Loucy (cell line): ENCODE measurements at regions not wholly inside any gene's neighbourhood (a gene's known extent, or its start where the extent isn't known, plus 50 kb on each side); places are given as distances from the start of the nearest gene placed in this dataset.

Experiments used
- H2AFZ ChIP-seq: fragments of 200-600 bp; sonication (generic); 2 replicates; pipeline ENCODE4 v1.6.0; 2016; ENCODE audit warnings: antibody characterized with exemption, mild to moderate bottlenecking, low read length, moderate library complexity
- H3F3A ChIP-seq: fragments of 200-600 bp; 2 replicates; pipeline ENCODE4 v1.6.0; 2016; ENCODE audit warnings: antibody characterized with exemption, low read depth, mild to moderate bottlenecking
- H3K27me3 ChIP-seq: fragments of 200-600 bp; sonication (generic); 2 replicates; pipeline ENCODE4 v1.6.1; 2014; ENCODE audit warnings: low read length, mild to moderate bottlenecking; ENCODE audit not compliant: insufficient read depth, poor library complexity, severe bottlenecking
- H3K36me3 ChIP-seq: fragments of 200-600 bp; sonication (generic); 2 replicates; pipeline ENCODE4 v1.6.1; 2016; ENCODE audit warnings: low read length; ENCODE audit not compliant: insufficient read depth
- H3K4me1 ChIP-seq: fragments of 200-600 bp; sonication (generic); 2 replicates; pipeline ENCODE4 v1.5.1; 2014; ENCODE audit warnings: low read length, mild to moderate bottlenecking; ENCODE audit not compliant: insufficient read depth, poor library complexity, severe bottlenecking
- H3K4me2 ChIP-seq: fragments of 200-600 bp; sonication (generic); 2 replicates; pipeline ENCODE4 v1.6.0; 2014; ENCODE audit warnings: antibody characterized with exemption, low read length, low read depth, mild to moderate bottlenecking; ENCODE audit not compliant: poor library complexity, severe bottlenecking
- H3K4me3 ChIP-seq: fragments of 200-600 bp; sonication (generic); 2 replicates; pipeline ENCODE4 v1.5.1; 2014; ENCODE audit warnings: low read length, mild to moderate bottlenecking, mixed read lengths; ENCODE audit not compliant: poor library complexity, severe bottlenecking
- H3K79me2 ChIP-seq: fragments of 200-600 bp; sonication (generic); 2 replicates; pipeline ENCODE4 v1.6.1; 2014; ENCODE audit warnings: low read length; ENCODE audit not compliant: insufficient read depth
- H3K9ac ChIP-seq: fragments of 200-600 bp; sonication (generic); 2 replicates; pipeline ENCODE4 v1.6.0; 2014; ENCODE audit warnings: mild to moderate bottlenecking, low read depth, low read length, moderate library complexity; ENCODE audit not compliant: poor library complexity, severe bottlenecking
- H3K9me2 ChIP-seq: fragments of 200-600 bp; sonication (generic); replicated peaks from 2 replicates; pipeline ENCODE4 v1.6.1; 2016; ENCODE audit warnings: low read depth, low read length, mixed read lengths
- H3K9me3 ChIP-seq: fragments of 200-600 bp; sonication (generic); 2 replicates; pipeline ENCODE4 v1.6.1; 2014; ENCODE audit warnings: mild to moderate bottlenecking, antibody characterized with exemption, low read length, low read depth; ENCODE audit not compliant: insufficient read depth
- H4K20me1 ChIP-seq: fragments of 200-600 bp; sonication (generic); 2 replicates; pipeline ENCODE4 v1.6.0; 2014; ENCODE audit warnings: antibody characterized with exemption, low read length, mild to moderate bottlenecking; ENCODE audit not compliant: insufficient read depth, poor library complexity, severe bottlenecking
- EZH2phosphoT487 ChIP-seq: fragments of 200-600 bp; IDR thresholded peaks from 2 replicates; pipeline ENCODE4 v1.6.1; 2018; ENCODE audit warnings: antibody characterized with exemption, mild to moderate bottlenecking, moderate library complexity, borderline replicate concordance
- TF ChIP-seq, protein P1 (sequence below): fragments of 200-600 bp; sonication (generic); conservative IDR thresholded peaks from 2 replicates; pipeline ENCODE4 v1.5.1; 2014; ENCODE audit warnings: mild to moderate bottlenecking, antibody characterized with exemption, low read length

DNA sequence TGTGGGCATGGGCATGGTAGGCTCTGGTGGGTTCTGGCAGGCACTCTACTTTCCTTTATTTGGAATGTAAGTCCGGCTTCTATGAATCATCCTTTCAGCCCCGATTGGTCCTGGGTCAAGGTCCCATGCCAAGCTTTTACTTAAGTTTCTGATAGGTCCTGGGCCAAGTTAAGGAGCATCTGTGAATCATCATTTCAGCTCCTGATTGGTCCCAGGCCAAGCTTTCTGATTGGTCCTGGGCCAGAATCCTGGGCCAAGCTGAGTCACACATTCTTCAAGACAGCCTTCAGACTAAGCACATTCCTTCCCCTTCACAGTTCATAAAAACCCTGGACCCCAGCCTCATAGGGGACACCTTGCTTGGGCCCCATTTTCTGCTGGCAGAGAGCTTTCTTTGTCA is 231.0 kb upstream of the EYS start:
- Histone ChIP-seq H3K4me2 (no peak overlapping the region), H3K9me2 (no peaks in the 10 kb centered on the region), H4K20me1 (no peaks in the 10 kb centered on the region), H2AFZ (no peak overlapping the region), H3K27me3 (no peaks in the 10 kb centered on the region), H3K4me3 (no peak overlapping the region), H3K9me3 (no peaks in the 10 kb centered on the region), H3K79me2 (no peaks in the 10 kb centered on the region), H3K36me3 (no peaks in the 10 kb centered on the region), H3K9ac (no peak overlapping the region), H3K4me1 (no peaks in the 10 kb centered on the region), H3F3A (no peaks in the 10 kb centered on the region)
- no peak for TF ChIP-seq EZH2phosphoT487
- TF ChIP-seq, protein P1, sequence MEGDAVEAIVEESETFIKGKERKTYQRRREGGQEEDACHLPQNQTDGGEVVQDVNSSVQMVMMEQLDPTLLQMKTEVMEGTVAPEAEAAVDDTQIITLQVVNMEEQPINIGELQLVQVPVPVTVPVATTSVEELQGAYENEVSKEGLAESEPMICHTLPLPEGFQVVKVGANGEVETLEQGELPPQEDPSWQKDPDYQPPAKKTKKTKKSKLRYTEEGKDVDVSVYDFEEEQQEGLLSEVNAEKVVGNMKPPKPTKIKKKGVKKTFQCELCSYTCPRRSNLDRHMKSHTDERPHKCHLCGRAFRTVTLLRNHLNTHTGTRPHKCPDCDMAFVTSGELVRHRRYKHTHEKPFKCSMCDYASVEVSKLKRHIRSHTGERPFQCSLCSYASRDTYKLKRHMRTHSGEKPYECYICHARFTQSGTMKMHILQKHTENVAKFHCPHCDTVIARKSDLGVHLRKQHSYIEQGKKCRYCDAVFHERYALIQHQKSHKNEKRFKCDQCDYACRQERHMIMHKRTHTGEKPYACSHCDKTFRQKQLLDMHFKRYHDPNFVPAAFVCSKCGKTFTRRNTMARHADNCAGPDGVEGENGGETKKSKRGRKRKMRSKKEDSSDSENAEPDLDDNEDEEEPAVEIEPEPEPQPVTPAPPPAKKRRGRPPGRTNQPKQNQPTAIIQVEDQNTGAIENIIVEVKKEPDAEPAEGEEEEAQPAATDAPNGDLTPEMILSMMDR = no peak

DNA sequence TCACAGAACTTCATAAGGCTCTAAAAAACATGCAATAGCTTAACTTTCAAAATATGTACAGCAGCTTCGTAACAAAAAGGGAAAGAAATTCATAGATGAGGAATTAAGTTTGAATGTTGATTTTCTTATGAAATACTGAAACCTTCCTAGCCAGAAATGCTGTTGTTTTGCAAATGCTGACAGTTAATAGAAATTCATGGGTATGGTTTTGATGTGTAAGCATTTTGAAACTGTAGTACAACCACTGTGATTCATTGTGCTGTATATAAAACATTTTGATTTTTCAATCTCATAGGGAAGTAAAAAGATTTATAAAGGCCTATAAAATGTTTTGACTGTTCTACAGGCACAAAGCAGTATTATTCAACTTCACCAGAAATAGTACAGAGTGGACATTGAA is 228.4 kb upstream of the EYS start:
- no peak overlapping the region for H3K4me2 ChIP-seq
- TF ChIP-seq, protein P1 = no peak
- no peak for TF ChIP-seq EZH2phosphoT487
- no peaks in the 10 kb centered on the region for H3F3A ChIP-seq
- H3K9me3 ChIP-seq = no peaks in the 10 kb centered on the region
- no peak overlapping the region for H3K4me3 ChIP-seq
- no peaks in the 10 kb centered on the region for H3K79me2 ChIP-seq
- no peaks in the 10 kb centered on the region for H3K4me1 ChIP-seq
- no peaks in the 10 kb centered on the region for H4K20me1 ChIP-seq
- H3K9ac ChIP-seq = no peak overlapping the region
- H3K36me3 ChIP-seq = no peaks in the 10 kb centered on the region
- H3K9me2 ChIP-seq = no peaks in the 10 kb centered on the region
- no peaks in the 10 kb centered on the region for H3K27me3 ChIP-seq
- no peak overlapping the region for H2AFZ ChIP-seq

DNA sequence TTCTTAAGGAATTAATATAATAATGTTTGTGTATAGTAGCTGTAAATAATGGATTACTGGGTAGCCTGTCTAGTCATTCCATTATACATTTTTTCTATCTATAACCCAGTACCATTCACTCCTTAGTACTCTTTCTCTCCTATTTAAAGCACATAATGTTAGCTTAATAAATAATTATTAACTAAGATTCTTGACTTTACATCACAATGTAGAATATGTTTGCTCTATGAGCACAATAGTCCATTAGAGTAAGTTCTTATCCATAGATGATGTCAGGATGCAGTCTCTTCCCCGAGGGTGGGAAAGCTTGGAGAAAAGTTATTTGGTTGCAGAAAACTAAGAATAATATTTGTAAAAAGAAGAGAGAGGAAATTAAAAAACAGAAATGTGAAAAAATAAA is 226.4 kb upstream of the EYS start:
- Histone ChIP-seq H3K27me3 (no peaks in the 10 kb centered on the region), H4K20me1 (no peaks in the 10 kb centered on the region), H3K4me3 (no peak overlapping the region), H3K4me1 (no peaks in the 10 kb centered on the region), H3K9me2 (no peaks in the 10 kb centered on the region), H3K9ac (no peak overlapping the region), H3F3A (no peaks in the 10 kb centered on the region), H3K9me3 (no peaks in the 10 kb centered on the region), H2AFZ (no peak overlapping the region), H3K79me2 (no peaks in the 10 kb centered on the region), H3K36me3 (no peaks in the 10 kb centered on the region), H3K4me2 (no peak overlapping the region)
- TF ChIP-seq, protein P1 = no peak
- no peak for TF ChIP-seq EZH2phosphoT487
